WTC11 (cell line): ENCODE measurements at regions not wholly inside any gene's neighbourhood (a gene's known extent, or its start where the extent isn't known, plus 50 kb on each side); places are given as distances from the start of the nearest gene placed in this dataset.

Source experiments
- NFE2L1 ChIP-seq: sonication (generic); formaldehyde crosslinking; IDR thresholded peaks from 2 replicates; pipeline ENCODE4 v1.8.1; 2023; ENCODE audit warnings: missing genetic modification reagents
- ZNF121 ChIP-seq: sonication (generic); formaldehyde crosslinking; IDR thresholded peaks from 2 replicates; pipeline ENCODE4 v1.8.0; 2023; ENCODE audit warnings: missing genetic modification reagents
- TF ChIP-seq, protein P1 (sequence below): sonication (generic); formaldehyde crosslinking; conservative IDR thresholded peaks from 2 replicates; pipeline ENCODE4 v1.8.1; 2022; ENCODE audit warnings: mild to moderate bottlenecking, missing genetic modification reagents
- TF ChIP-seq, protein P2 (sequence below): sonication (generic); formaldehyde crosslinking; IDR thresholded peaks from 2 replicates; pipeline ENCODE4 v1.8.1; 2023; ENCODE audit warnings: mild to moderate bottlenecking, missing genetic modification reagents, borderline replicate concordance
- TF ChIP-seq, protein P3 (sequence below): fragments of 200-600 bp; IDR thresholded peaks from 2 replicates; pipeline ENCODE4 v1.8.0; 2022; ENCODE audit warnings: antibody characterized with exemption
- TF ChIP-seq, protein P4 (sequence below): sonication (generic); formaldehyde crosslinking; IDR thresholded peaks from 2 replicates; pipeline ENCODE4 v1.8.1; 2022; ENCODE audit warnings: low read depth, missing genetic modification reagents, borderline replicate concordance
- TF ChIP-seq, protein P5 (sequence below): sonication (generic); formaldehyde crosslinking; IDR thresholded peaks from 2 replicates; pipeline ENCODE4 v1.8.1; 2023; ENCODE audit warnings: mild to moderate bottlenecking, missing genetic modification reagents, moderate library complexity

DNA sequence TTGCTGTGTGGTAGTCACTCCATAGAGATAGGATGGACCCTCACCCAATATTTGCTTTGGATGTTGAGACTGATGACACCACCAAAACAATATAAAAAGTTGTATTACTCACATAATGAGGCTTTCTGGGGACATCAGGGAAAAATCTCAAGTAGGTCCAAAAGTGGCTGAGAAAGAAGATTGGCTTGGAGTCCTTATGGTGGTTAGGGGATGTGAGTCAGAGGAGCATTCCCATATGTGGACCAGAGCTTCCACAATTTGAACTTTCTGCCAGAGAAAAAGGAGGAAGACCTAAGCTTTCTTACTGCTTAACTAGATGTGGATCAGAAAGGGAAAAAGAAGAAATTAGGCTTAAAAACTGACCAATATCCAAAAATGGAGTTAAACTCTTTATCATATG is 460.5 kb downstream of the SH3BGRL start:
- TF ChIP-seq, protein P1, sequence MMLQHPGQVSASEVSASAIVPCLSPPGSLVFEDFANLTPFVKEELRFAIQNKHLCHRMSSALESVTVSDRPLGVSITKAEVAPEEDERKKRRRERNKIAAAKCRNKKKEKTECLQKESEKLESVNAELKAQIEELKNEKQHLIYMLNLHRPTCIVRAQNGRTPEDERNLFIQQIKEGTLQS (CRISPR knock-in tag) = no peak
- TF ChIP-seq, protein P2, sequence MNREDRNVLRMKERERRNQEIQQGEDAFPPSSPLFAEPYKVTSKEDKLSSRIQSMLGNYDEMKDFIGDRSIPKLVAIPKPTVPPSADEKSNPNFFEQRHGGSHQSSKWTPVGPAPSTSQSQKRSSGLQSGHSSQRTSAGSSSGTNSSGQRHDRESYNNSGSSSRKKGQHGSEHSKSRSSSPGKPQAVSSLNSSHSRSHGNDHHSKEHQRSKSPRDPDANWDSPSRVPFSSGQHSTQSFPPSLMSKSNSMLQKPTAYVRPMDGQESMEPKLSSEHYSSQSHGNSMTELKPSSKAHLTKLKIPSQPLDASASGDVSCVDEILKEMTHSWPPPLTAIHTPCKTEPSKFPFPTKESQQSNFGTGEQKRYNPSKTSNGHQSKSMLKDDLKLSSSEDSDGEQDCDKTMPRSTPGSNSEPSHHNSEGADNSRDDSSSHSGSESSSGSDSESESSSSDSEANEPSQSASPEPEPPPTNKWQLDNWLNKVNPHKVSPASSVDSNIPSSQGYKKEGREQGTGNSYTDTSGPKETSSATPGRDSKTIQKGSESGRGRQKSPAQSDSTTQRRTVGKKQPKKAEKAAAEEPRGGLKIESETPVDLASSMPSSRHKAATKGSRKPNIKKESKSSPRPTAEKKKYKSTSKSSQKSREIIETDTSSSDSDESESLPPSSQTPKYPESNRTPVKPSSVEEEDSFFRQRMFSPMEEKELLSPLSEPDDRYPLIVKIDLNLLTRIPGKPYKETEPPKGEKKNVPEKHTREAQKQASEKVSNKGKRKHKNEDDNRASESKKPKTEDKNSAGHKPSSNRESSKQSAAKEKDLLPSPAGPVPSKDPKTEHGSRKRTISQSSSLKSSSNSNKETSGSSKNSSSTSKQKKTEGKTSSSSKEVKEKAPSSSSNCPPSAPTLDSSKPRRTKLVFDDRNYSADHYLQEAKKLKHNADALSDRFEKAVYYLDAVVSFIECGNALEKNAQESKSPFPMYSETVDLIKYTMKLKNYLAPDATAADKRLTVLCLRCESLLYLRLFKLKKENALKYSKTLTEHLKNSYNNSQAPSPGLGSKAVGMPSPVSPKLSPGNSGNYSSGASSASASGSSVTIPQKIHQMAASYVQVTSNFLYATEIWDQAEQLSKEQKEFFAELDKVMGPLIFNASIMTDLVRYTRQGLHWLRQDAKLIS = no peak
- TF ChIP-seq, protein P3, sequence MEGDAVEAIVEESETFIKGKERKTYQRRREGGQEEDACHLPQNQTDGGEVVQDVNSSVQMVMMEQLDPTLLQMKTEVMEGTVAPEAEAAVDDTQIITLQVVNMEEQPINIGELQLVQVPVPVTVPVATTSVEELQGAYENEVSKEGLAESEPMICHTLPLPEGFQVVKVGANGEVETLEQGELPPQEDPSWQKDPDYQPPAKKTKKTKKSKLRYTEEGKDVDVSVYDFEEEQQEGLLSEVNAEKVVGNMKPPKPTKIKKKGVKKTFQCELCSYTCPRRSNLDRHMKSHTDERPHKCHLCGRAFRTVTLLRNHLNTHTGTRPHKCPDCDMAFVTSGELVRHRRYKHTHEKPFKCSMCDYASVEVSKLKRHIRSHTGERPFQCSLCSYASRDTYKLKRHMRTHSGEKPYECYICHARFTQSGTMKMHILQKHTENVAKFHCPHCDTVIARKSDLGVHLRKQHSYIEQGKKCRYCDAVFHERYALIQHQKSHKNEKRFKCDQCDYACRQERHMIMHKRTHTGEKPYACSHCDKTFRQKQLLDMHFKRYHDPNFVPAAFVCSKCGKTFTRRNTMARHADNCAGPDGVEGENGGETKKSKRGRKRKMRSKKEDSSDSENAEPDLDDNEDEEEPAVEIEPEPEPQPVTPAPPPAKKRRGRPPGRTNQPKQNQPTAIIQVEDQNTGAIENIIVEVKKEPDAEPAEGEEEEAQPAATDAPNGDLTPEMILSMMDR = no peak
- no peak for TF ChIP-seq NFE2L1 (CRISPR knock-in tag)
- no peak for TF ChIP-seq ZNF121 (CRISPR knock-in tag)
- TF ChIP-seq, protein P4, sequence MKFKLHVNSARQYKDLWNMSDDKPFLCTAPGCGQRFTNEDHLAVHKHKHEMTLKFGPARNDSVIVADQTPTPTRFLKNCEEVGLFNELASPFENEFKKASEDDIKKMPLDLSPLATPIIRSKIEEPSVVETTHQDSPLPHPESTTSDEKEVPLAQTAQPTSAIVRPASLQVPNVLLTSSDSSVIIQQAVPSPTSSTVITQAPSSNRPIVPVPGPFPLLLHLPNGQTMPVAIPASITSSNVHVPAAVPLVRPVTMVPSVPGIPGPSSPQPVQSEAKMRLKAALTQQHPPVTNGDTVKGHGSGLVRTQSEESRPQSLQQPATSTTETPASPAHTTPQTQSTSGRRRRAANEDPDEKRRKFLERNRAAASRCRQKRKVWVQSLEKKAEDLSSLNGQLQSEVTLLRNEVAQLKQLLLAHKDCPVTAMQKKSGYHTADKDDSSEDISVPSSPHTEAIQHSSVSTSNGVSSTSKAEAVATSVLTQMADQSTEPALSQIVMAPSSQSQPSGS (CRISPR knock-in tag) = no peak
- TF ChIP-seq, protein P5, sequence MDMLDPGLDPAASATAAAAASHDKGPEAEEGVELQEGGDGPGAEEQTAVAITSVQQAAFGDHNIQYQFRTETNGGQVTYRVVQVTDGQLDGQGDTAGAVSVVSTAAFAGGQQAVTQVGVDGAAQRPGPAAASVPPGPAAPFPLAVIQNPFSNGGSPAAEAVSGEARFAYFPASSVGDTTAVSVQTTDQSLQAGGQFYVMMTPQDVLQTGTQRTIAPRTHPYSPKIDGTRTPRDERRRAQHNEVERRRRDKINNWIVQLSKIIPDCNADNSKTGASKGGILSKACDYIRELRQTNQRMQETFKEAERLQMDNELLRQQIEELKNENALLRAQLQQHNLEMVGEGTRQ (CRISPR knock-in tag) = no peak
